Upper lobe of left lung (tissue), 4 donors: ENCODE measurements at regions not wholly inside any gene's neighbourhood (a gene's known extent, or its start where the extent isn't known, plus 50 kb on each side); places are given as distances from the start of the nearest gene placed in this dataset.

Source experiments
- POLR2A ChIP-seq, 4 donors: fragments of 450-650 bp; IDR thresholded peaks; one replicate each; pipeline ENCODE4 v1.5.1; 2016 to 2017; ENCODE audit warnings: antibody characterized with exemption in 4 of 4, mild to moderate bottlenecking in 2 of 4
- TF ChIP-seq, protein P1 (sequence below), 6 experiments: fragments of 450-650 bp in 4 of 6; fragments of 200-600 bp in 2 of 6; sonication (generic) in 2 of 6; IDR thresholded peaks; one replicate each; pipeline ENCODE4 v1.5.1; 2016 to 2019; ENCODE audit warnings: antibody characterized with exemption in 6 of 6

DNA sequence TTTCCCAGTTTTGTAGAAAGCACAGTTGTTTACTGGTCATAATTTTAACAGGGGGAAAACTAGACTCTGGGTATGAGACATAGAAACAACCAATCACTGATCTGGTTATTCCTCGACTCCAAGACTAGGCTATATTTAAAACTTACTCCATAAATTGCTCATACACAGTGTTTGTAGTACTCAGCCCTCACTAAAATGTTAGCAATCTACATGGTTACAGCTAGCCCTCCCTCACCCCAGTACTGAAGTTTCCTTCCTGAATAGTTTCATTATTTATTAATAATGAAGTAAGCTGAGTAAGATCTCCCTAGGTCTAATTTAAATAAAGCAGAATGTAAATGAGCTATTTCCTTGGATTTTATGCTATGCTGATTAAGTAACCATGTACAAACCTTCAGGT is 275.1 kb downstream of the CDH20 start:
- TF ChIP-seq, protein P1, sequence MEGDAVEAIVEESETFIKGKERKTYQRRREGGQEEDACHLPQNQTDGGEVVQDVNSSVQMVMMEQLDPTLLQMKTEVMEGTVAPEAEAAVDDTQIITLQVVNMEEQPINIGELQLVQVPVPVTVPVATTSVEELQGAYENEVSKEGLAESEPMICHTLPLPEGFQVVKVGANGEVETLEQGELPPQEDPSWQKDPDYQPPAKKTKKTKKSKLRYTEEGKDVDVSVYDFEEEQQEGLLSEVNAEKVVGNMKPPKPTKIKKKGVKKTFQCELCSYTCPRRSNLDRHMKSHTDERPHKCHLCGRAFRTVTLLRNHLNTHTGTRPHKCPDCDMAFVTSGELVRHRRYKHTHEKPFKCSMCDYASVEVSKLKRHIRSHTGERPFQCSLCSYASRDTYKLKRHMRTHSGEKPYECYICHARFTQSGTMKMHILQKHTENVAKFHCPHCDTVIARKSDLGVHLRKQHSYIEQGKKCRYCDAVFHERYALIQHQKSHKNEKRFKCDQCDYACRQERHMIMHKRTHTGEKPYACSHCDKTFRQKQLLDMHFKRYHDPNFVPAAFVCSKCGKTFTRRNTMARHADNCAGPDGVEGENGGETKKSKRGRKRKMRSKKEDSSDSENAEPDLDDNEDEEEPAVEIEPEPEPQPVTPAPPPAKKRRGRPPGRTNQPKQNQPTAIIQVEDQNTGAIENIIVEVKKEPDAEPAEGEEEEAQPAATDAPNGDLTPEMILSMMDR (IDR thresholded peaks at IDR 0.05): no peak
- no peak for TF ChIP-seq POLR2A (IDR thresholded peaks at IDR 0.05)
